ENCODE measurements at regions not wholly inside any gene's neighbourhood (a gene's known extent, or its start where the extent isn't known, plus 50 kb on each side); places are given as distances from the start of the nearest gene placed in this dataset.

DNA sequence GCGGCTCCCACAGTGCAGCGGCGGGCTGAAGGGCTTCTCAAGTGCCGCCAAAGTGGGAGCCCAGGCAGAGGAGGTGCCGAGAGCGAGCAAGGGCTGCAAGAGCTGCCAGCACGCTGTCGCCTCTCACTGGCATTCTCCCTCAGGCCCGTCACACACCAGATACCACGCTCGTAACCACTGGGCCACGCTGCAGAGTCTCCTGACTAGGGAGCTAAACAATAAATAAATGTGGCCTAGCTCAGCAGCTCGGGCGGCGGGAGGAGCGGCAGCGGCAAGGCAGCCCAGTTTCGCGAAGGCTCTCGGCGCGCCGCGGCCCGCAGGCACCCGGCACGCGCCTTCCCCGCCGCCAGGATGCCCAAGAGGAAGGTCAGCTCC, 55.9 kb upstream of the FAM174B start:
- TF ChIP-seq EP300 (IDR thresholded peaks at IDR 0.05) = no peak
- TF ChIP-seq CTCF (IDR thresholded peaks at IDR 0.05) = no peak
- TF ChIP-seq POLR2A (IDR thresholded peaks at IDR 0.05) = no peak
- no peak for TF ChIP-seq POLR2AphosphoS5 (IDR thresholded peaks at IDR 0.05)
